SK-N-SH (cell line): ENCODE measurements at regions not wholly inside any gene's neighbourhood (a gene's known extent, or its start where the extent isn't known, plus 50 kb on each side); places are given as distances from the start of the nearest gene placed in this dataset.
A peak's percentile ranks its signal among the peaks of the same experiment; 100 is the strongest.

Experiments
- CTCF ChIA-PET: fragments of 300-600, 350-600 bp; formaldehyde crosslinking; extraction: SDS; loops from one replicate; lab custom pipeline; 2021; lab: Yijun Ruan, JAX
- POLR2A ChIA-PET: fragments of 350-600 bp; sonication (Branson Sonifier 250); formaldehyde crosslinking; extraction: SDS; loops from one replicate; lab custom pipeline; 2020; ENCODE audit warnings: antibody characterized with exemption, inconsistent platforms; lab: Yijun Ruan, JAX
- DNase-seq: peaks from one replicate; pipeline ENCODE4 v3.0.0; 2012
- H2AFZ ChIP-seq: fragments of 200-600 bp; sonication (generic); 2 replicates; pipeline ENCODE4 v1.8.1; 2016; ENCODE audit warnings: antibody characterized with exemption, mild to moderate bottlenecking, low read depth
- H3F3A ChIP-seq: fragments of 200-600 bp; sonication (generic); replicated peaks from 2 replicates; pipeline ENCODE3; 2016; ENCODE audit warnings: antibody characterized with exemption, mild to moderate bottlenecking; ENCODE audit not compliant: insufficient read depth
- H3K27ac ChIP-seq, 2 experiments: fragments of 200-500 bp in 1 of 2; fragments of 200-600 bp in 1 of 2; sonication (Bioruptor generic) in 1 of 2; sonication (generic), shearing (Covaris generic) in 1 of 2; 2 replicates each; pipeline versions ENCODE4 v1.5.1 to v1.6.1; 2014 to 2016; ENCODE audit warnings: low read depth in 2 of 2, inconsistent platforms in 1 of 2, low read length in 1 of 2, mild to moderate bottlenecking in 1 of 2, mixed read lengths in 1 of 2
- H3K27me3 ChIP-seq: fragments of 200-600 bp; sonication (generic), shearing (Covaris generic); 2 replicates; pipeline ENCODE4 v1.6.1; 2016; ENCODE audit warnings: mixed run types; ENCODE audit not compliant: insufficient read depth
- H3K36me3 ChIP-seq, 2 experiments: fragments of 200-500 bp in 1 of 2; fragments of 200-600 bp in 1 of 2; sonication (Bioruptor generic) in 1 of 2; sonication (generic) in 1 of 2; replicated peaks in 1 of 2; 2 replicates each; pipeline versions ENCODE3 to v1.5.1; 2014 to 2016; ENCODE audit warnings: low read length in 1 of 2, mild to moderate bottlenecking in 1 of 2; ENCODE audit not compliant: insufficient read depth in 2 of 2, control insufficient read depth in 1 of 2
- H3K4me1 ChIP-seq, 2 experiments: fragments of 200-500 bp in 1 of 2; fragments of 200-600 bp in 1 of 2; sonication (Bioruptor generic) in 1 of 2; sonication (generic), shearing (Covaris generic) in 1 of 2; 2 replicates each; pipeline versions ENCODE4 v1.5.1 to v1.6.1; 2014 to 2016; ENCODE audit warnings: low read depth in 1 of 2, low read length in 1 of 2, mixed run types in 1 of 2; ENCODE audit not compliant: insufficient read depth in 2 of 2, control insufficient read depth in 1 of 2
- H3K4me2 ChIP-seq: fragments of 200-600 bp; sonication (generic), shearing (Covaris generic); 2 replicates; pipeline ENCODE4 v1.6.1; 2017; ENCODE audit warnings: mixed run types
- H3K4me3 ChIP-seq, 2 experiments: fragments of 200-500 bp in 1 of 2; fragments of 200-600 bp in 1 of 2; sonication (Bioruptor generic) in 1 of 2; sonication (generic), shearing (Covaris generic) in 1 of 2; 2 replicates each; pipeline versions ENCODE4 v1.5.1 to v1.8.1; 2014 to 2016; ENCODE audit warnings: low read depth in 2 of 2, inconsistent platforms in 1 of 2, low read length in 1 of 2, mild to moderate bottlenecking in 1 of 2, mixed read lengths in 1 of 2, moderate library complexity in 1 of 2
- H3K79me2 ChIP-seq: fragments of 200-600 bp; sonication (generic); 2 replicates; pipeline ENCODE4 v1.8.1; 2017; ENCODE audit warnings: mild to moderate bottlenecking; ENCODE audit not compliant: insufficient read depth
- H3K9ac ChIP-seq: fragments of 200-600 bp; sonication (generic); 2 replicates; pipeline ENCODE4 v1.6.1; 2017; ENCODE audit warnings: mixed run types
- H3K9me2 ChIP-seq: fragments of 200-600 bp; sonication (generic); 2 replicates; pipeline ENCODE4 v1.6.1; 2017; ENCODE audit warnings: mixed run types
- H3K9me3 ChIP-seq: fragments of 200-600 bp; sonication (generic); 2 replicates; pipeline ENCODE4 v1.6.1; 2017; ENCODE audit warnings: mixed run types, mild to moderate bottlenecking, moderate library complexity
- H4K20me1 ChIP-seq: fragments of 200-600 bp; sonication (generic); 2 replicates; pipeline ENCODE4 v1.6.1; 2017; ENCODE audit warnings: mild to moderate bottlenecking, mixed run types; ENCODE audit not compliant: insufficient read depth
- CHD2 ChIP-seq: fragments of 150-350 bp; IDR thresholded peaks from 2 replicates; pipeline ENCODE4 v1.6.1; 2018; ENCODE audit warnings: low read length; ENCODE audit not compliant: partially characterized antibody
- CTCF ChIP-seq: fragments of 200-600 bp; sonication (generic); IDR thresholded peaks from 2 replicates; pipeline ENCODE4 v1.6.1; 2017; ENCODE audit warnings: antibody characterized with exemption, mild to moderate bottlenecking, moderate library complexity
- FOSL2 ChIP-seq: IDR thresholded peaks from 2 replicates; pipeline ENCODE4 v1.4.0; 2012; ENCODE audit warnings: low read depth, mild to moderate bottlenecking, moderate library complexity, borderline replicate concordance
- FOXJ3 ChIP-seq: sonication (generic); formaldehyde crosslinking; IDR thresholded peaks from 2 replicates; pipeline ENCODE4 v1.5.1; 2020; ENCODE audit warnings: mild to moderate bottlenecking, missing genetic modification reagents
- FOXM1 ChIP-seq: IDR thresholded peaks from 2 replicates; pipeline ENCODE4 v1.4.0; 2012; ENCODE audit warnings: low read depth, mild to moderate bottlenecking
- IRF3 ChIP-seq: fragments of 150-350 bp; IDR thresholded peaks from 2 replicates; pipeline ENCODE4 v1.6.1; 2016; ENCODE audit warnings: mild to moderate bottlenecking, low read depth, low read length
- MAX ChIP-seq: IDR thresholded peaks from 2 replicates; pipeline ENCODE4 v1.4.0; 2012; ENCODE audit warnings: low read depth
- NRF1 ChIP-seq: IDR thresholded peaks from 2 replicates; pipeline ENCODE4 v1.6.1; 2012; ENCODE audit warnings: low read depth, mild to moderate bottlenecking, low read length
- RCOR1 ChIP-seq: fragments of 150-350 bp; IDR thresholded peaks from 2 replicates; pipeline ENCODE4 v1.6.1; 2017; ENCODE audit warnings: antibody characterized with exemption, low read length
- RFX5 ChIP-seq: IDR thresholded peaks from 2 replicates; pipeline ENCODE4 v1.6.1; 2012; ENCODE audit warnings: mild to moderate bottlenecking, improper control_type of control experiment, low read length
- SIN3A ChIP-seq: IDR thresholded peaks from 2 replicates; pipeline ENCODE4 v1.6.1; 2012; ENCODE audit warnings: low read depth, mild to moderate bottlenecking, low read length, moderate library complexity, borderline replicate concordance
- SMC3 ChIP-seq: IDR thresholded peaks from 2 replicates; pipeline ENCODE4 v1.6.1; 2012; ENCODE audit warnings: low read depth, low read length, improper control_type of control experiment
- USF2 ChIP-seq: fragments of 150-350 bp; IDR thresholded peaks from 2 replicates; pipeline ENCODE4 v1.6.1; 2017; ENCODE audit warnings: antibody characterized with exemption, low read length, low read depth, borderline replicate concordance
- YY1 ChIP-seq: IDR thresholded peaks from 2 replicates; pipeline ENCODE4 v1.4.0; 2012; ENCODE audit warnings: low read depth, mild to moderate bottlenecking
- ZBTB33 ChIP-seq: IDR thresholded peaks from 2 replicates; pipeline ENCODE4 v1.4.0; 2012; ENCODE audit warnings: low read depth, borderline replicate concordance
- WGBS: methylation state at CpG from one replicate; pipeline ENCODE4 v1.1.6; 2017; ENCODE audit warnings: low lambda C conversion rate; 5-methylcytosine and 5-hydroxymethylcytosine counted together

GRCh38 chr7:47188653-47189315, 393.1 kb downstream of the TNS3 start:
- ChIA-PET POLR2A (interaction anchor here (0.9 kb wide), 1 partner anchor 1268 kb away, joined by 3 read pairs; the partner anchor contains the start of gene IGFBP3), CTCF (interaction anchor here (0.6 to 4.1 kb wide), 7 partner anchors 9 to 1271 kb away, joined by 3 to 25 read pairs (median 10); no protein-coding TSS in a partner anchor)
- Histone ChIP-seq H3K9me3 (no peaks in the 10 kb centered on the region), H3K79me2 (no peaks in the 10 kb centered on the region), H4K20me1 (no peaks in the 10 kb centered on the region), H3K4me3 (no peak overlapping the region), H3K4me2 (no peak overlapping the region), H3K27ac (no peak overlapping the region), H3K36me3 (no peaks in the 10 kb centered on the region), H3K27me3 (peaks cover 27% of the 10 kb centered on the region; the same call in 1 of the 2 replicates), H3K4me1 (peaks cover 0 to 9% of the 10 kb centered on the region in 2 experiments; a peak in 1 of 4 replicates), H3K9me2 (no peaks in the 10 kb centered on the region), H3K9ac (no peak overlapping the region), H3F3A (no peaks in the 10 kb centered on the region), H2AFZ (no peak overlapping the region)
- WGBS, result 58% methylated on average over 2 of the region's 2 CpGs
- DNase-seq, result peak; percentile 52
- no peak for TF ChIP-seq FOSL2
- no peak for TF ChIP-seq FOXM1
- no peak for TF ChIP-seq ZBTB33
- no peak for TF ChIP-seq MAX
- no peak for TF ChIP-seq USF2
- TF ChIP-seq IRF3, result no peak
- TF ChIP-seq RFX5, result no peak
- TF ChIP-seq NRF1, result no peak
- no peak for TF ChIP-seq YY1
- TF ChIP-seq CTCF, result no peak
- TF ChIP-seq SIN3A, result no peak
- no peak for TF ChIP-seq CHD2
- TF ChIP-seq SMC3, result no peak
- TF ChIP-seq RCOR1, result no peak
- TF ChIP-seq FOXJ3, result no peak
